DOHH2 (cell line): ENCODE measurements at regions not wholly inside any gene's neighbourhood (a gene's known extent, or its start where the extent isn't known, plus 50 kb on each side); places are given as distances from the start of the nearest gene placed in this dataset.

ENCODE experiments used
- H3F3A ChIP-seq: fragments of 200-600 bp; sonication (generic), shearing (Covaris generic); 2 replicates; pipeline ENCODE4 v1.6.0; 2016; ENCODE audit warnings: antibody characterized with exemption, mild to moderate bottlenecking; ENCODE audit not compliant: control insufficient read depth, insufficient read depth
- H3K27ac ChIP-seq: fragments of 200-600 bp; sonication (generic); 2 replicates; pipeline ENCODE4 v1.5.1; 2014; ENCODE audit warnings: low read depth, mild to moderate bottlenecking, low read length, moderate library complexity
- H3K27me3 ChIP-seq: fragments of 200-600 bp; sonication (generic); 2 replicates; pipeline ENCODE4 v1.6.1; 2014; ENCODE audit warnings: mild to moderate bottlenecking, low read length, mixed read lengths; ENCODE audit not compliant: control insufficient read depth
- H3K36me3 ChIP-seq: fragments of 200-600 bp; sonication (generic); 2 replicates; pipeline ENCODE4 v1.6.1; 2014; ENCODE audit warnings: mild to moderate bottlenecking, low read length, moderate library complexity, mixed read lengths; ENCODE audit not compliant: control insufficient read depth
- H3K4me1 ChIP-seq: fragments of 200-600 bp; sonication (generic); 2 replicates; pipeline ENCODE4 v1.6.1; 2014; ENCODE audit warnings: mild to moderate bottlenecking, low read length, mixed read lengths; ENCODE audit not compliant: control insufficient read depth
- H3K4me2 ChIP-seq: fragments of 200-600 bp; sonication (generic); 2 replicates; pipeline ENCODE4 v1.6.0; 2014; ENCODE audit warnings: mild to moderate bottlenecking, low read length, moderate library complexity
- H3K4me3 ChIP-seq: fragments of 200-600 bp; sonication (generic); 2 replicates; pipeline ENCODE4 v1.5.1; 2014; ENCODE audit warnings: mild to moderate bottlenecking, low read length, mixed read lengths
- H3K79me2 ChIP-seq: fragments of 200-600 bp; sonication (generic); 2 replicates; pipeline ENCODE4 v1.6.1; 2014; ENCODE audit warnings: mild to moderate bottlenecking, low read length, mixed read lengths; ENCODE audit not compliant: control insufficient read depth
- H3K9me2 ChIP-seq: fragments of 200-600 bp; sonication (generic); replicated peaks from 2 replicates; pipeline ENCODE4 v1.6.1; 2014; ENCODE audit warnings: mild to moderate bottlenecking, low read length, mixed read lengths; ENCODE audit not compliant: control insufficient read depth
- H3K9me3 ChIP-seq: fragments of 200-600 bp; sonication (generic); 2 replicates; pipeline ENCODE4 v1.6.1; 2014; ENCODE audit warnings: antibody characterized with exemption, low read length, mixed read lengths; ENCODE audit not compliant: control insufficient read depth, insufficient read depth
- H4K20me1 ChIP-seq: fragments of 200-600 bp; sonication (generic); 2 replicates; pipeline ENCODE4 v1.6.0; 2014; ENCODE audit warnings: low read depth, mild to moderate bottlenecking, antibody characterized with exemption, low read length, moderate library complexity; ENCODE audit not compliant: control insufficient read depth, insufficient read depth
- EZH2phosphoT487 ChIP-seq: fragments of 200-600 bp; sonication (generic); IDR thresholded peaks from 2 replicates; pipeline ENCODE4 v1.6.1; 2017; ENCODE audit warnings: borderline replicate concordance, mild to moderate bottlenecking, antibody characterized with exemption, low read length, moderate library complexity, mixed read lengths
- TF ChIP-seq, protein P1 (sequence below): fragments of 200-600 bp; sonication (generic); IDR thresholded peaks from one replicate; pipeline ENCODE4 v1.5.1; 2014; ENCODE audit warnings: antibody characterized with exemption, mild to moderate bottlenecking, low read depth, low read length; ENCODE audit not compliant: poor library complexity, severe bottlenecking

DNA sequence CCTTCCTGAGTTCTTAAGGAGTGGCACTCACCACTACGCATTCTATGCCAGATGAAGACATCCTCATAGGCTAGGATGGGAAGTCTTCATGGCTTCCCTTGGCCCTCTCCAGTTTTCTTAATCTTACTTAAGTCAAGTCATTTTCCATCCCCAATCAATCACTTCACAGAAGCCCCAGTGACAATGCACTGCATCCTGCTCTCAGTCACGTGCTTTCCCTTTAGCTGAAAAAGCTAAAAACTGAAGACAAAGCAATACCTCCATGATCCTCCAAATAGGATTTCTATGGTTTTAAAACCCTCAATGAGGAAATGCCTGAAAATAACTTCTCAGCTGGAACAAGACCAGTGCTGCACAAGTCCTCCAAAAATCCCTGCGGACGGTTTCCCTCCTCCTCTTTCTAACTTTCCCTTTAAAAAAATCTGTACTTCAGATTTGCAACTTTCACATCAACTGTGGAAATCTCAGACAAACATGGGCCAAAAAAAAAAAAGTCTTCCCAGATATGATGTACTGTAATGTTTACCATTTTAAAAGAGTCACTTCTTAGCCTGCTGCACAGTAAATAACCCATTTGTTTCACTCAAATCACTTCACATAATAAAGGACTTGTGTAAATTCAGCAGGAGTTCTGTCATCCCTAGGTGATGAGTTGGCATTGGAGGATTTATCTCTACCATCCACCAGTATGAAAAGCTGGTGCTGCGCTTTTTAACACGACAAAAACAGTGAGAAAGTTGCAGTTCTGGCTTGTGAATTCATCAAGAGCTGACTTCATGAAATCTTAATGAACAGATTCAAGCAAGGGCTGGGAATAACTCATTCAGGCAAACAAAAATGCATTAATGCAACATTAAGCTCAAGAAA lies 590.0 kb upstream of the NOX3 start:
- TF ChIP-seq, protein P1, sequence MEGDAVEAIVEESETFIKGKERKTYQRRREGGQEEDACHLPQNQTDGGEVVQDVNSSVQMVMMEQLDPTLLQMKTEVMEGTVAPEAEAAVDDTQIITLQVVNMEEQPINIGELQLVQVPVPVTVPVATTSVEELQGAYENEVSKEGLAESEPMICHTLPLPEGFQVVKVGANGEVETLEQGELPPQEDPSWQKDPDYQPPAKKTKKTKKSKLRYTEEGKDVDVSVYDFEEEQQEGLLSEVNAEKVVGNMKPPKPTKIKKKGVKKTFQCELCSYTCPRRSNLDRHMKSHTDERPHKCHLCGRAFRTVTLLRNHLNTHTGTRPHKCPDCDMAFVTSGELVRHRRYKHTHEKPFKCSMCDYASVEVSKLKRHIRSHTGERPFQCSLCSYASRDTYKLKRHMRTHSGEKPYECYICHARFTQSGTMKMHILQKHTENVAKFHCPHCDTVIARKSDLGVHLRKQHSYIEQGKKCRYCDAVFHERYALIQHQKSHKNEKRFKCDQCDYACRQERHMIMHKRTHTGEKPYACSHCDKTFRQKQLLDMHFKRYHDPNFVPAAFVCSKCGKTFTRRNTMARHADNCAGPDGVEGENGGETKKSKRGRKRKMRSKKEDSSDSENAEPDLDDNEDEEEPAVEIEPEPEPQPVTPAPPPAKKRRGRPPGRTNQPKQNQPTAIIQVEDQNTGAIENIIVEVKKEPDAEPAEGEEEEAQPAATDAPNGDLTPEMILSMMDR: no peak
- TF ChIP-seq EZH2phosphoT487: no peak
- no peaks in the 10 kb centered on the region for H3K79me2 ChIP-seq
- no peaks in the 10 kb centered on the region for H3F3A ChIP-seq
- no peak overlapping the region for H3K4me3 ChIP-seq
- no peaks in the 10 kb centered on the region for H3K36me3 ChIP-seq
- no peaks in the 10 kb centered on the region for H3K27me3 ChIP-seq
- H3K9me2 ChIP-seq: no peaks in the 10 kb centered on the region
- H3K4me1 ChIP-seq: no peaks in the 10 kb centered on the region
- H4K20me1 ChIP-seq: no peaks in the 10 kb centered on the region
- no peak overlapping the region for H3K27ac ChIP-seq
- no peak overlapping the region for H3K4me2 ChIP-seq
- no peaks in the 10 kb centered on the region for H3K9me3 ChIP-seq

DNA sequence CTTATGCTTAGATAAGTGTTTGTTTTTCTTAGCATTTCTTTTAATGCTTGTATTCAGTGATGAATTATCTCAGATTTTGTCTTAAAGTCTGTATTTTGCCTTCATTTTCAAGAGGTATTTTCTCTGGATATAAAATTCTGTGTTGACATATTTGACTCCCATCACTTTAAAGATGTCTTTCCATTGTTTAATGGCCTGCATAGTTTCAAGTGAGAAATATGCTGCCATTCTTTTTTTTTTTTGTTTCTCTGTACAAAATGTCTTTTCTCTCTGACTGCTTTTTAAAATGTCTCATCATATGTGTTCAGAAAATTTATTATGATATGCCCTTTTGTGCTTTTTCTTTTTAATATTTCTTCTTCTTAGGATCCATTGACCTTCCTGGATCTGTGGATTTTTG lies 578.0 kb upstream of the NOX3 start:
- no peak overlapping the region for H3K27ac ChIP-seq
- H3K27me3 ChIP-seq: no peaks in the 10 kb centered on the region
- no peaks in the 10 kb centered on the region for H3K36me3 ChIP-seq
- no peaks in the 10 kb centered on the region for H4K20me1 ChIP-seq
- TF ChIP-seq, protein P1: no peak
- no peak for TF ChIP-seq EZH2phosphoT487
- H3K79me2 ChIP-seq: no peaks in the 10 kb centered on the region
- H3K9me3 ChIP-seq: peaks cover 3% of the 10 kb centered on the region; the same call in 1 of the 2 replicates
- H3K9me2 ChIP-seq: no peaks in the 10 kb centered on the region
- no peak overlapping the region for H3K4me2 ChIP-seq
- no peaks in the 10 kb centered on the region for H3K4me1 ChIP-seq
- H3K4me3 ChIP-seq: no peak overlapping the region
- H3F3A ChIP-seq: no peaks in the 10 kb centered on the region

DNA sequence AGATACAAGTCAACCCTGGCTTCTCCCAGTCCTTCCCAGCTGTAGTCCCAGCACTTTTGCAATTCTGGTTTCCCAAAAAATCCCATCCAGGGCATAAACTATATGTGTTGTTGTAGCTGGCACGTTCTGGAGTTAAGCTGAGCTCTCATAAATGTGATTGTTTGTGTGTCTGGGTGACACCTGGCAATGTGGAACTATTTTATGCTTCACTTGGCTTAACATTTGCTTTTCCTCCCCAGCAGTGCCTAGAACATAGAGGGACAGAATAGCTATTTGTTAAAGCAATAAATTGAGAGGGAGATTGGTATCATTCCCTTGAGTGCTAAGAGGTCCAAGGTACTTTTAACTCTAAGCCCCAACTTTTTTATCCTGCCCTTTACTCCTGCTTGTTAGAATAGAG lies 575.9 kb upstream of the NOX3 start:
- H3K27ac ChIP-seq: no peak overlapping the region
- H3K9me2 ChIP-seq: no peaks in the 10 kb centered on the region
- no peak overlapping the region for H3K4me3 ChIP-seq
- TF ChIP-seq, protein P1: no peak
- TF ChIP-seq EZH2phosphoT487: no peak
- H3K79me2 ChIP-seq: no peaks in the 10 kb centered on the region
- H4K20me1 ChIP-seq: no peaks in the 10 kb centered on the region
- no peaks in the 10 kb centered on the region for H3K36me3 ChIP-seq
- peaks cover 3% of the 10 kb centered on the region; the same call in 1 of the 2 replicates for H3K9me3 ChIP-seq
- no peaks in the 10 kb centered on the region for H3F3A ChIP-seq
- H3K4me2 ChIP-seq: no peak overlapping the region
- no peaks in the 10 kb centered on the region for H3K27me3 ChIP-seq
- H3K4me1 ChIP-seq: no peaks in the 10 kb centered on the region
